GM12873 (cell line): ENCODE measurements at regions not wholly inside any gene's neighbourhood (a gene's known extent, or its start where the extent isn't known, plus 50 kb on each side); places are given as distances from the start of the nearest gene placed in this dataset.

Experiments used
- CTCF ChIP-seq: IDR thresholded peaks from 2 replicates; pipeline ENCODE4 v1.5.1; 2012; ENCODE audit warnings: low read depth, mild to moderate bottlenecking, moderate library complexity, low read length, control low read depth; ENCODE audit not compliant: insufficient read depth; ENCODE audit errors: missing control alignments

GRCh38 chr11:42172441-42172840 is 713.0 kb upstream of the LRRC4C start:
- TF ChIP-seq CTCF, result no peak

GRCh38 chr11:42175203-42175602 is 715.8 kb upstream of the LRRC4C start:
- TF ChIP-seq CTCF, result no peak

- no peak for TF ChIP-seq CTCF
Observed at GRCh38 chr11:42179216-42179615, 719.8 kb upstream of the LRRC4C start.

- no peak for TF ChIP-seq CTCF
Observed at GRCh38 chr11:42195289-42196013, 736.0 kb upstream of the LRRC4C start.

- no peak for TF ChIP-seq CTCF
Observed at GRCh38 chr11:42200311-42200710, 740.9 kb upstream of the LRRC4C start.

- TF ChIP-seq CTCF, result no peak
Observed at GRCh38 chr11:42201603-42202148, 742.2 kb upstream of the LRRC4C start.

- TF ChIP-seq CTCF, result no peak
Observed at GRCh38 chr11:42205518-42205917, 746.1 kb upstream of the LRRC4C start.

- no peak for TF ChIP-seq CTCF
Observed at GRCh38 chr11:42225664-42226063, 766.2 kb upstream of the LRRC4C start.
